Activated T-helper 17 cell treated with anti-CD3 and anti-CD28 coated beads, Interleukin-2, amount 50 U/mL, for 72 hours (primary cell): ENCODE measurements at regions not wholly inside any gene's neighbourhood (a gene's known extent, or its start where the extent isn't known, plus 50 kb on each side); places are given as distances from the start of the nearest gene placed in this dataset.

Experiments
- ATAC-seq: fragments of 150-1000 bp; cut with Tn5 transposase; replicated peaks from 2 replicates; pipeline ENCODE4 v1.10.0; 2021; ENCODE audit warnings: mild to moderate bottlenecking, moderate library complexity
- H3K27ac Mint-ChIP-seq: one replicate; pipeline ENCODE4 v1.8.0; 2022; ENCODE audit warnings: mixed read lengths
- H3K27me3 Mint-ChIP-seq: one replicate; pipeline ENCODE4 v1.8.0; 2022; ENCODE audit warnings: mixed read lengths
- H3K36me3 Mint-ChIP-seq: one replicate; pipeline ENCODE4 v1.8.0; 2022; ENCODE audit warnings: low read depth, mild to moderate bottlenecking, mixed read lengths
- H3K4me1 Mint-ChIP-seq: one replicate; pipeline ENCODE4 v1.8.0; 2022; ENCODE audit warnings: mixed read lengths
- H3K4me3 Mint-ChIP-seq: one replicate; pipeline ENCODE4 v1.8.0; 2022; ENCODE audit warnings: mild to moderate bottlenecking, mixed read lengths
- H3K9me3 Mint-ChIP-seq: one replicate; pipeline ENCODE4 v1.8.0; 2022; ENCODE audit warnings: mixed read lengths

GRCh38 chr13:60642552-60642951 lies 245.5 kb downstream of the TDRD3 start:
- Mint-ChIP-seq H3K9me3 (no peaks in the 10 kb centered on the region), H3K27me3 (peaks cover 16% of the 10 kb centered on the region), H3K4me3 (no peak overlapping the region), H3K36me3 (no peaks in the 10 kb centered on the region), H3K4me1 (no peaks in the 10 kb centered on the region), H3K27ac (no peak overlapping the region)
- ATAC-seq: no peak

- H3K9me3 Mint-ChIP-seq: no peaks in the 10 kb centered on the region
- peaks cover 11% of the 10 kb centered on the region for H3K27me3 Mint-ChIP-seq
- H3K4me1 Mint-ChIP-seq: no peaks in the 10 kb centered on the region
- no peak overlapping the region for H3K4me3 Mint-ChIP-seq
- H3K36me3 Mint-ChIP-seq: no peaks in the 10 kb centered on the region
- ATAC-seq: no peak
- no peak overlapping the region for H3K27ac Mint-ChIP-seq
These were observed 232.1 kb downstream of the TDRD3 start for GRCh38 chr13:60629158-60629557.

- H3K4me1 Mint-ChIP-seq: no peaks in the 10 kb centered on the region
- H3K27me3 Mint-ChIP-seq: peaks cover 13% of the 10 kb centered on the region
- no peak overlapping the region for H3K4me3 Mint-ChIP-seq
- no peaks in the 10 kb centered on the region for H3K36me3 Mint-ChIP-seq
- H3K9me3 Mint-ChIP-seq: no peaks in the 10 kb centered on the region
- ATAC-seq: no peak
- no peak overlapping the region for H3K27ac Mint-ChIP-seq
These were observed 230.2 kb downstream of the TDRD3 start for GRCh38 chr13:60627071-60627686.
